GM12874 (cell line): ENCODE measurements at regions not wholly inside any gene's neighbourhood (a gene's known extent, or its start where the extent isn't known, plus 50 kb on each side); places are given as distances from the start of the nearest gene placed in this dataset.

Experiments
- TF ChIP-seq, protein P1 (sequence below): IDR thresholded peaks from 2 replicates; pipeline ENCODE4 v1.5.1; 2011; ENCODE audit warnings: low read depth, mild to moderate bottlenecking, control low read depth, low read length, moderate library complexity; ENCODE audit not compliant: insufficient read depth

DNA sequence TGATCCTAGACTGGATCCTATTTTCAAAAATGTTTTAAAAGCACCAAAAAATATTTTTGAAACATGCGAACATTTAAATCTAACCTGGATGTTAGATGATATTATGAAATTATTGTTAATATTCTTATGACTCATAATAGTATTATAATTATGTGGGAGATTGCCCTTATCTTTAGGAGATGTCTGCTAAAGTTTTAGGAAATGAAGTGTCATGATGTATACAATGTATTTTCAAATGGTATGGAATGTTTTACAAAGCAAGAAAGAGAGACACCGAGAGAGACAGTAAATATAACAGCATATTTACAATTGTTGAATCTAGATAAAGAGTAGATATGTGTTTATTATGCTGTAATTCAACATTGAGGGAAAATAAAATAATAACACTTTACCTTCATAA, 455.9 kb downstream of the ACTL7B start:
- TF ChIP-seq, protein P1, sequence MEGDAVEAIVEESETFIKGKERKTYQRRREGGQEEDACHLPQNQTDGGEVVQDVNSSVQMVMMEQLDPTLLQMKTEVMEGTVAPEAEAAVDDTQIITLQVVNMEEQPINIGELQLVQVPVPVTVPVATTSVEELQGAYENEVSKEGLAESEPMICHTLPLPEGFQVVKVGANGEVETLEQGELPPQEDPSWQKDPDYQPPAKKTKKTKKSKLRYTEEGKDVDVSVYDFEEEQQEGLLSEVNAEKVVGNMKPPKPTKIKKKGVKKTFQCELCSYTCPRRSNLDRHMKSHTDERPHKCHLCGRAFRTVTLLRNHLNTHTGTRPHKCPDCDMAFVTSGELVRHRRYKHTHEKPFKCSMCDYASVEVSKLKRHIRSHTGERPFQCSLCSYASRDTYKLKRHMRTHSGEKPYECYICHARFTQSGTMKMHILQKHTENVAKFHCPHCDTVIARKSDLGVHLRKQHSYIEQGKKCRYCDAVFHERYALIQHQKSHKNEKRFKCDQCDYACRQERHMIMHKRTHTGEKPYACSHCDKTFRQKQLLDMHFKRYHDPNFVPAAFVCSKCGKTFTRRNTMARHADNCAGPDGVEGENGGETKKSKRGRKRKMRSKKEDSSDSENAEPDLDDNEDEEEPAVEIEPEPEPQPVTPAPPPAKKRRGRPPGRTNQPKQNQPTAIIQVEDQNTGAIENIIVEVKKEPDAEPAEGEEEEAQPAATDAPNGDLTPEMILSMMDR, result no peak

DNA sequence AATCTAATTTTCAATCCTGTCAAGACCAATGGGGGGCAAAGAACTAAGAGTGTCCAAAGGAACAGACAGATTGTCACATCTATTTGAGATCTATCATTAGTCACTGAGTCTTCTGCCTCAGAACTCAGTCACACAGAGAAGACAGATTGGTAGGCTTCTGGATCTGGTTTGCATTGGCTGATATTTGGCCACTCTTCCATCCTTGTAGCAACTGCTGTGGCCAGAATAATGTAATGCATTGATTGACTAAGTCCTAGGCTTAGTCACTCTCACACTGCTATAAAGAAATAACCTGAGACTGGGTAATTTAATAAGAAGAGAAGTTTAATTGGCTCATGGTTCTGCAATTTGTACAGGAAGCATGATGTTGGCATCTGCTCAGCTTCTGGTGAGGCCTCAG, 458.5 kb downstream of the ACTL7B start:
- TF ChIP-seq, protein P1, result no peak

DNA sequence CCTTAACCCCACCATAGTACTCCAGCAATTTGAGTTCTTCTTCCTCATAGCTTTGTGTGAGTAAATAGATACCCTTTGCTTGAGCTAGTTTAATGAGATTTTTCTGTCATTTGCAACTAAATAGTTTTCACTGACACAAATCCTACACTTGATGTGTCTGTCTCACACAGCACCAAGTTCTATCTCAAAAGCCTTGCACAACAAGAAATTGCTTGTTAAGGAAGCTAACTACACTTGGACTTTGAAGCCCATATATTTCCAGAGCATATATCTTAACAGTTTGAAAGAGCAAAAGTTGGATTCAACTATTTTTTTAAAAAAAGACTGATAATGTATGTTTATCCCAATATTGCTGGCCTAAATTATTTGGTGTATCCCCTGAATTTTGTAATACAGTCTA, 459.2 kb downstream of the ACTL7B start:
- TF ChIP-seq, protein P1, result no peak

DNA sequence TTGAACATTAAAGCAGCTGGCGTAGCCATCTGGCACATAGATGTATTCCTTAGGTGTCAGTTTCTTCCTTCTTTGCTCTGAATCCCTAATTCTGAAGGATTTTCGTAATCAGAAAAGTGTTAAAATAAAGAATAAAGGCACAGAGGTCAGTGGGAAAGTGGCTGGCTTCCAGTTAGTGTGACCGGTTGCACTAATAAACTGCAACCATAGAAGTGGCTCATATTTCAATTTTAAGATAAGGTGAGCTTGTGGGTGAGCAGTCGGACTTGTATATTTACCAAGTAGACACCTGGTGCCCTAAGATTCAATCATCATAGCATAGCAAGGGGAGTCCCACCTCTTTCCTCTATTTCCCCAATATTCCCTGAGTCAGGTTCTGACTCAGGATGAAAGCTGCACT, 459.6 kb downstream of the ACTL7B start:
- TF ChIP-seq, protein P1, result no peak

DNA sequence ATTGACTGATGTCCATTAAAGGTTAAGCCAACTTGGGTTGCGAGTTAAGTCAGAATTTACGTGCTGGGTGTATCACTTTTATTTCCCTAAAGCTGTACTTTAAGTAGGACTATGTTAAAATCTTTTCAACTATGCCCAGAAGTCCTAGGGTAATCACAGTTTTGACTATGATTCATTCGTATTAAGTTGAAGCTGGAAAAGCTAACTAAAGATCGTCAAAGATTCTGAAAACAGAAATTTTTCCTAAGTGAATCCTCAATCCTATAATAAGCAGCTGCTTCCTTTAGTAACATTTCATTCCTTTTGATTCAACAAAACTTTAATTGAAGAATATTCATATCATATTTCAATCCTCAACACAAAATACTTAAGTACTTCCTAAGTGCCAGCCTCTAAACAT, 460.4 kb downstream of the ACTL7B start:
- TF ChIP-seq, protein P1, result no peak

DNA sequence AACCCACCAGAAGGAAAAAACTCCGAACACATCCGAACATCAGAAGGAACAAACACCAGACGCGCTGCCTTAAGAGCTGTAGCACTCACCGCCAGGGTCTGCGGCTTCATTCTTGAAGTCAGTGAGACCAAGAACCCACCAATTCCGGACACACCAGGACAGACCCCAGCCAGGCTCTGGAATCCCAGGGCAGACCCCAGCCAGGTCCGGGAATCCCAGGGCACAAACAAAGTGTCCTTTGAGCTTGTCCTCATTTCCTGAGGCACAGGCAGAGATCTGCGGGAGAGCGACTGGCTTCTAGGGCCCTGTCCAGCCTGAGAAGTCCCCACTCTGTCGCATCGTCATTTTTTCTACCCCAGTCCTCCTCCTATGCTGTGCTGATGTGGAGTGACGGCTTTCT, 461.1 kb downstream of the ACTL7B start:
- TF ChIP-seq, protein P1, result no peak

DNA sequence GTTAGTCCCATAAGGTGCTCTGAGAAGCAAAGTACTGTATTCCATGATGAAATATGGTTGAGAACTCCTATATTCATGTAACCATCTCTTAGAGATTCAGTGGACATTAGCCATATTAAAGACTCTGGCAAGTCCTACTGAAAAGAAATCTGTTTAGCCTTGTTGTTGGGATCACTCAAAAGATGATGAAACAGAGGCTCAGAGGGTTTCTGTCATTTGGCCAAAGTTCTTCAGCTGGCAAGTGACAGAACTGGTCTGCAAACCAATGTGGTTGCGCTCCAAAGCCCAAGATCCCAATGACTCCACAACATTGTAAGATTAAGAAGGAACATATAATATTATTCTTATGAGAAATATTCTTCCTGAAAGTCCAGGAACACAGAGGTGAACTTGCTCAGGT, 462.9 kb downstream of the ACTL7B start:
- TF ChIP-seq, protein P1, result no peak

DNA sequence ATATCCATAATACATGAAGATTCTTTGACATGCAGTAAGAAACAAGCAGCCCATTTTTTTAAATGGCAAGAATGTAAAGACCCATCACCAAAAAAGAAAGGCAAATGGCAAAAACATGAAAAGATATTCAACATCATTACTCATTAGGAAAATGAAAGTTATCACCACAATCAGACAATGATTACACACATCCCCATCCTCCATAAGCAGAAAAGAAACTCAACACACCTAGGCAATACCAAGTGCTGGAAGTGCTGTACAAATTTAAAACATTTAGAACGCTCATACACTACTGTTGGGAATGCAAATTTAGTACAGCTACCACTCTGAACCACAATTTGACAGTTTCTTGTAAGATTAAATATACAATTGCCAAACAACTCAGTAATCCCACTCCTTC, 466.7 kb downstream of the ACTL7B start:
- TF ChIP-seq, protein P1, result no peak
